ENCODE measurements at regions not wholly inside any gene's neighbourhood (a gene's known extent, or its start where the extent isn't known, plus 50 kb on each side); places are given as distances from the start of the nearest gene placed in this dataset.
"Not testable (repeated sequence)": the region's sequence is repeated elsewhere in the genome, so short reads cannot be mapped to it uniquely, and the experiment has no call there.

- ATAC-seq (no peak), DNase-seq (no peak)
- H3K27ac Mint-ChIP-seq = no peak overlapping the region
- no peak overlapping the region for H3K4me3 Mint-ChIP-seq
- peaks cover 8% of the 10 kb centered on the region for H3K27me3 Mint-ChIP-seq
- H3K9me3 Mint-ChIP-seq = no peaks in the 10 kb centered on the region
- H3K4me1 Mint-ChIP-seq = no peaks in the 10 kb centered on the region
Observed at GRCh38 chr15:79572691-79573404, 140.7 kb downstream of the MINAR1 start.

DNA sequence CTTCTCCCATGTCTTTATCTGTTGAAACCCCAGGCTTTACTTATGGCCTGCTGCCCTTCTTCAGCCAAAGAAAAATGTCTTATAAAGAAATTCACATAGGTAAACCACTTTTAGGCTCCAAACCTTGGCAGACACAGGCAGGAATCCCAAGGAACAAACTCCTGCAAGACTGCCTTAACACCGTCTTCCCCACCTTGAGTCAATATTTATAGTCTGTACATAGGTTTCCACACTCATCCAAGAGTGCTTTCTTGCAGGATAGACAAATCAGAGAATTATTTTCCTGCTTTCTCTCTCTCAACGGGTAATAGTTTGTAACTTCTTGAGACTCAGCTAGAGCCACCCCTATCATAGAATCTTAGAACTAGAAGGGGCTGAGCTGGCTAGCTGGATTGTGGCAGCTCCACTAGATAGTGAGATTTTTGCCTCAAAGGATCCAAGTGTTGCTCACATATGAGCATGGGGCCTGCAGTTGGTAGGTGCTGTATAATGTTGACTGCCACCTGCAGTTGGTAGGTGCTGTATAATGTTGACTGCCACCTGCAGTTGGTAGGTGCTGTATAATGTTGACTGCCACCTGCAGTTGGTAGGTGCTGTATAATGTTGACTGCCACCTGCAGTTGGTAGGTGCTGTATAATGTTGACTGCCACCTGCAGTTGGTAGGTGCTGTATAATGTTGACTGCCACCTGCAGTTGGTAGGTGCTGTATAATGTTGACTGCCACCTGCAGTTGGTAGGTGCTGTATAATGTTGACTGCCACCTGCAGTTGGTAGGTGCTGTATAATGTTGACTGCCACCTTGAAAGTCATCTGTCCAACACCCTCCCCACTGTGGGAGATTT lies 142.5 kb downstream of the MINAR1 start:
- H3K4me1 Mint-ChIP-seq, ATAC-seq, DNase-seq, H3K9me3 Mint-ChIP-seq, H3K4me3 Mint-ChIP-seq, H3K27me3 Mint-ChIP-seq, H3K27ac Mint-ChIP-seq: not testable (repeated sequence)

DNA sequence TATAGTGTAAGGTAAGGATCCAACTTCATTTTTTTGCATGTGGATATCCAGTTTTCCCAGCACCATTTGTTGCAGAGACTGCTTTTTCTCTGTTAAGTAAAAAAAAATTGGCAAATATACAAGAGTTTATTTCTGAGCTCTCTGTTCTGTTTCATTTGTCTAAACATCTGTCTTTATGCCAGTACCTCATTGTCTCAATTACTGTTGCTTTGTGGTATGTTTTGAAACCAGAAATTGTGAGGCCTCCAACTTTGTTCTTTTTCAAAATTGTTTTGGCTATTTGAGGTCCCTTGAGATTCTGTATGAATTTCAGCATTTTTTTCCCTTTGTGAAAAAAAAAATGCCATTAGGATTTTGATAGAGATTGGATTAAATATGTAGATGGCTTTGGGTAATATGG lies 150.5 kb downstream of the MINAR1 start:
- DNase-seq (no peak), ATAC-seq (no peak)
- H3K27ac Mint-ChIP-seq = no peak overlapping the region
- peaks cover 34% of the 10 kb centered on the region for H3K27me3 Mint-ChIP-seq
- H3K9me3 Mint-ChIP-seq = no peaks in the 10 kb centered on the region
- H3K4me1 Mint-ChIP-seq = no peaks in the 10 kb centered on the region
- H3K4me3 Mint-ChIP-seq = no peak overlapping the region

- ATAC-seq (no peak), DNase-seq (no peak)
- H3K4me3 Mint-ChIP-seq = no peak overlapping the region
- no peak overlapping the region for H3K27ac Mint-ChIP-seq
- peaks cover 19% of the 10 kb centered on the region for H3K27me3 Mint-ChIP-seq
- peaks cover 6% of the 10 kb centered on the region for H3K4me1 Mint-ChIP-seq
- no peaks in the 10 kb centered on the region for H3K9me3 Mint-ChIP-seq
Observed at GRCh38 chr15:79592126-79592525, 160.0 kb downstream of the MINAR1 start.

DNA sequence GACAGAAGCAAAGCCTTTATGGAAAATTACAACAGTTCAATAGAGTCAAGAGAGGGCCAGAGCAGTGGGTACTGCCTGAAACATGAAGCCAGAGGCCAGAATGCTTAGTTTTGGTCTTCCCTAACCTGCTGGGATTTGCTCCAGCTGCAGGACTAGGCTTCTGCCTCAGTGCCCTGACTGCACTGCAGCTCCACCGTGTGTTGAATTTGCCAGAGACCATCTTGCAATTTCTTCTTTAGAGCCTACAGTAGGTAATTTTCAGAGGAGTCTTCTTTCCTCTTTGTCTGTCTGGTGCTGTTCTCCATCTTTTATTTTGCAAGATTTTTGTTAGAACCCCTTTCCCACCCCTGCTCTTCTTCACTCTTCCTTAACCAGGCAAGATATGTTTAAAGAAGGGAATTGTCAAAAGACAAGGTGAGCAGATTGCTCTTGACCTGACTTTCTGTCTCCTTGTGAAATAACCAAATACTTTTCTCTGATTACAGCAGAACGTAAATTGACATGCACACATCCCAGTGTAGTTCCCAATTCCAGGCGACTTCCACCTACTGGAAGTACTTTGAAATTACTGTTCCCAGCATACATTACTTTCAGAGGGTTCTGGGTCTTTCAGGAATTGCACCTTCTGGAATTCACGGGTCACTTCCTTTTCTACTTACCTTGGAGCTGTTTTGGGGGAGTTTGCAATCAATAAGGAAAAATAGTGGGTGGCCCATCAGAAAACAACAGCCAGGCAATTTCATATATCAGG lies 161.2 kb downstream of the MINAR1 start:
- no peaks in the 10 kb centered on the region for H3K9me3 Mint-ChIP-seq
- DNase-seq = no peak
- peaks cover 6% of the 10 kb centered on the region for H3K4me1 Mint-ChIP-seq
- H3K27ac Mint-ChIP-seq = no peak overlapping the region
- peaks cover 21% of the 10 kb centered on the region for H3K27me3 Mint-ChIP-seq
- no peak for ATAC-seq
- no peak overlapping the region for H3K4me3 Mint-ChIP-seq

DNA sequence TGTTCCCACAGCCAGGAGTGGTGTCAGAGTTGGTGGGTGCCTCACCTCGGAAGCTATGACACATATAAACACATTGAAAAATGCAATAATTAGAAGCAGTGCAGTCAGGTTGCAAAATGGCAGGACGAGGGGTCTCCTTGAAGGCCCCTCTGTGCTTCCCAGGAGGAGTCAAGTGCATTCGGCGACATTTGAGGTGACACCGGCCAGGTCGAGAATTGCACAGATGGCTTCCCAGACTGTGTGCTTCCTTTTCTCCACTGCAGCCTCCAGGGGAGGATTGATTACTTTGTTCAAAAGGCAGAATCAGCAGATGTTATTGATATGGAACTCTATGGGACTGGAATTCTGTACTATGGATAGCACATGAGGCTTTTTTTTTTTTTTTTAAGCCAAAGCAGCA lies 163.2 kb downstream of the MINAR1 start:
- Mint-ChIP-seq H3K9me3 (no peaks in the 10 kb centered on the region), H3K4me1 (peaks cover 6% of the 10 kb centered on the region), H3K27ac (no peak overlapping the region), H3K4me3 (no peak overlapping the region), H3K27me3 (peaks cover 24% of the 10 kb centered on the region)
- ATAC-seq (no peak), DNase-seq (no peak)

- Mint-ChIP-seq H3K27me3 (peaks cover 30% of the 10 kb centered on the region), H3K9me3 (no peaks in the 10 kb centered on the region), H3K27ac (no peak overlapping the region), H3K4me3 (peak overlapping the region in 1 of 2 donors; percentile 21), H3K4me1 (peaks cover 6% of the 10 kb centered on the region)
- peak; percentile 99 for ATAC-seq
- peak; percentile 76 to 80 for DNase-seq
Observed at GRCh38 chr15:79595995-79596622, 164.0 kb downstream of the MINAR1 start.

- Mint-ChIP-seq H3K4me3 (no peak overlapping the region), H3K4me1 (peaks cover 6% of the 10 kb centered on the region), H3K9me3 (no peaks in the 10 kb centered on the region), H3K27ac (no peak overlapping the region), H3K27me3 (peaks cover 44% of the 10 kb centered on the region)
- no peak for DNase-seq
- no peak for ATAC-seq
Observed at GRCh38 chr15:79598639-79599038, 166.5 kb downstream of the MINAR1 start.

GRCh38 chr15:79601405-79602086 lies 169.4 kb downstream of the MINAR1 start:
- ATAC-seq (no peak), DNase-seq (no peak)
- H3K27ac Mint-ChIP-seq = no peak overlapping the region
- H3K9me3 Mint-ChIP-seq = no peaks in the 10 kb centered on the region
- H3K4me1 Mint-ChIP-seq = no peaks in the 10 kb centered on the region
- H3K4me3 Mint-ChIP-seq = no peak overlapping the region
- peaks cover 48% of the 10 kb centered on the region for H3K27me3 Mint-ChIP-seq

DNA sequence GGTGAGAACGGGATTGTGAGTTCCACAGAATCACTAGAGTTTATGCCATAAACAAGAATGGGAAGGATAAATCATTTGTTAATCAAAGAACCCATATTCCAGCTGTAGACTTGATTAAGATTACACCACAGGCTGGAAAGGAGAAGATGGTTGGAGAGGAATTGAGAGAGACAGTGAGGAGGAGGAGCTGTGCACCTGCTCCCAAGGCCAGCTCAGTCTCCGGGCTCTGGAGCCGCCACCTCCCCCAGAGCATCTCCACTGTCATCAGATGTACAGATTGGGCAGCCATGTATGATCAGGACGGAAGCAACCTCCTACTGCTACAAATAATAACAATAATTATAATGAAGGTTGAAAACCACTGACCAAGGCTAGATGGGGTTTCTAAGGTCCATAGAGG lies 170.0 kb downstream of the MINAR1 start:
- no peaks in the 10 kb centered on the region for H3K4me1 Mint-ChIP-seq
- peaks cover 54% of the 10 kb centered on the region for H3K27me3 Mint-ChIP-seq
- no peak overlapping the region for H3K4me3 Mint-ChIP-seq
- no peaks in the 10 kb centered on the region for H3K9me3 Mint-ChIP-seq
- DNase-seq (no peak), ATAC-seq (no peak)
- no peak overlapping the region for H3K27ac Mint-ChIP-seq

GRCh38 chr15:79602731-79603130 lies 170.6 kb downstream of the MINAR1 start:
- H3K27me3 Mint-ChIP-seq = peaks cover 60% of the 10 kb centered on the region
- H3K4me3 Mint-ChIP-seq = no peak overlapping the region
- no peaks in the 10 kb centered on the region for H3K4me1 Mint-ChIP-seq

GRCh38 chr15:79606831-79607355 lies 174.8 kb downstream of the MINAR1 start:
- Mint-ChIP-seq H3K9me3 (no peaks in the 10 kb centered on the region), H3K4me3 (no peak overlapping the region), H3K27me3 (peaks cover 43% of the 10 kb centered on the region), H3K27ac (no peak overlapping the region), H3K4me1 (no peaks in the 10 kb centered on the region)
- ATAC-seq = no peak
- DNase-seq = no peak

More at GRCh38 chr15:79602731-79603130, 170.6 kb downstream of the MINAR1 start:
- no peaks in the 10 kb centered on the region for H3K9me3 Mint-ChIP-seq
- ATAC-seq (no peak), DNase-seq (no peak)
- H3K27ac Mint-ChIP-seq = no peak overlapping the region

- Mint-ChIP-seq H3K9me3 (no peaks in the 10 kb centered on the region), H3K27ac (no peak overlapping the region), H3K4me1 (no peaks in the 10 kb centered on the region), H3K27me3 (peaks cover 34% of the 10 kb centered on the region), H3K4me3 (no peak overlapping the region)
- ATAC-seq = no peak
- no peak for DNase-seq
Observed at GRCh38 chr15:79608066-79608864, 176.1 kb downstream of the MINAR1 start.

DNA sequence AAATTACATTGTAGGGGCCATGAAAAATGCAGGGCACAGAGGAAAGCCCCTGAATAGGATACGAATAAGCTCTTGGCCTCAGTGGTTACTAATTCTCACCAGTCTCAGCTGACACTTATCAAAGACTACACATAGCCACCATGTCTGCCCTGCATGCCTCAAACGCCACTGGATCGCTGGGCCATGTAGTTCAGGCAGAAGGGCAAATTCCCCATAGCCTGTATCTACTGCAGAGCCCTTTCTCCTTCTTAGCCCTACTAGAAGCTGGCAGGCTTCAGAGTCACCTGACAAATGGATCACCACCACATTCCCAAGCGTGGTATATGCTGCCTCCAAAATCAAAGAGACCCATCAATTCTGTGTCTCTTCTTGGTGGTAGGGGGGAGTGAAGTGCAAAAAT lies 177.4 kb downstream of the MINAR1 start:
- no peak for ATAC-seq
- DNase-seq = no peak
- no peak overlapping the region for H3K4me3 Mint-ChIP-seq
- no peaks in the 10 kb centered on the region for H3K4me1 Mint-ChIP-seq
- no peak overlapping the region for H3K27ac Mint-ChIP-seq
- H3K27me3 Mint-ChIP-seq = peaks cover 31% of the 10 kb centered on the region
- no peaks in the 10 kb centered on the region for H3K9me3 Mint-ChIP-seq
